Mucosa of descending colon (tissue), 3 donors: ENCODE measurements at regions not wholly inside any gene's neighbourhood (a gene's known extent, or its start where the extent isn't known, plus 50 kb on each side); places are given as distances from the start of the nearest gene placed in this dataset.

Experiments used
- ATAC-seq: fragments of 200-7000 bp; cut with Tn5 transposase; one replicate; pipeline ENCODE4 v1.9.1; 2020; ENCODE audit warnings: mild to moderate bottlenecking, moderate library complexity
- DNase-seq, 3 donors: peaks; one replicate each; pipeline ENCODE4 v3.0.0-alpha.2; 2020
- H3K36me3 ChIP-seq: fragments of 200-600 bp; one replicate; pipeline ENCODE4 v1.8.0; 2021; ENCODE audit warnings: low read depth, mild to moderate bottlenecking
- H3K4me1 ChIP-seq: fragments of 200-600 bp; one replicate; pipeline ENCODE4 v1.8.0; 2021; ENCODE audit warnings: low read depth, mild to moderate bottlenecking
- H3K4me3 ChIP-seq: fragments of 200-600 bp; one replicate; pipeline ENCODE4 v1.8.0; 2021; ENCODE audit warnings: mild to moderate bottlenecking
- H3K9me3 ChIP-seq: fragments of 200-600 bp; one replicate; pipeline ENCODE4 v1.8.0; 2021; ENCODE audit warnings: mild to moderate bottlenecking
- CTCF ChIP-seq: fragments of 200-600 bp; IDR thresholded peaks from one replicate; pipeline ENCODE4 v1.8.0; 2022; ENCODE audit warnings: antibody characterized with exemption, mild to moderate bottlenecking
- intact Hi-C, 2 donors: fragments of 100-400 bp; cut with DNase I in 1 of 2; cut with micrococcal nuclease in 1 of 2; formaldehyde crosslinking; loops; one replicate each; pipeline versions ENCODE4 v1.11.0 to v1.11.1; 2022; cut with DNase I, micrococcal nuclease
- donor health status: DM: no; HTN: no; CAD: no; lungs with moderate emphysema.
- donor health status: DM: no; HTN: no; CAD: no.
- donor health status: DM: no; HTN: yes; CAD: no.

GRCh38 chr3:127384717-127385539 lies 97.1 kb upstream of the PRR20G start:
- intact Hi-C loops, result no loop called here
- no peaks in the 10 kb centered on the region for H3K9me3 ChIP-seq
- H3K4me3 ChIP-seq, result no peak overlapping the region
- DNase-seq (peak in 1 of 3 donors; percentile 20), ATAC-seq (no peak)
- no peaks in the 10 kb centered on the region for H3K36me3 ChIP-seq
- no peaks in the 10 kb centered on the region for H3K4me1 ChIP-seq
- TF ChIP-seq CTCF, result no peak

GRCh38 chr3:127383656-127384179 lies 95.9 kb upstream of the PRR20G start:
- no peak for TF ChIP-seq CTCF
- ATAC-seq (no peak), DNase-seq (no peak)
- intact Hi-C loops, result no loop called here
- Histone ChIP-seq H3K36me3 (no peaks in the 10 kb centered on the region), H3K4me1 (no peaks in the 10 kb centered on the region), H3K4me3 (no peak overlapping the region), H3K9me3 (no peaks in the 10 kb centered on the region)

GRCh38 chr3:127377801-127378655 lies 90.2 kb upstream of the PRR20G start:
- Histone ChIP-seq H3K36me3 (no peaks in the 10 kb centered on the region), H3K4me3 (no peak overlapping the region), H3K9me3 (no peaks in the 10 kb centered on the region), H3K4me1 (no peaks in the 10 kb centered on the region)
- DNase-seq (no peak), ATAC-seq (no peak)
- TF ChIP-seq CTCF, result no peak
- intact Hi-C loops, result no loop called here

- intact Hi-C loops, result no loop called here
- DNase-seq (no peak), ATAC-seq (no peak)
- Histone ChIP-seq H3K4me1 (no peaks in the 10 kb centered on the region), H3K4me3 (no peak overlapping the region), H3K36me3 (no peaks in the 10 kb centered on the region), H3K9me3 (no peaks in the 10 kb centered on the region)
- no peak for TF ChIP-seq CTCF
Measured at GRCh38 chr3:127375151-127375930, 87.5 kb upstream of the PRR20G start.
